ENCODE measurements at regions not wholly inside any gene's neighbourhood (a gene's known extent, or its start where the extent isn't known, plus 50 kb on each side); places are given as distances from the start of the nearest gene placed in this dataset.
"Not testable (repeated sequence)": the region's sequence is repeated elsewhere in the genome, so short reads cannot be mapped to it uniquely, and the experiment has no call there.

DNA sequence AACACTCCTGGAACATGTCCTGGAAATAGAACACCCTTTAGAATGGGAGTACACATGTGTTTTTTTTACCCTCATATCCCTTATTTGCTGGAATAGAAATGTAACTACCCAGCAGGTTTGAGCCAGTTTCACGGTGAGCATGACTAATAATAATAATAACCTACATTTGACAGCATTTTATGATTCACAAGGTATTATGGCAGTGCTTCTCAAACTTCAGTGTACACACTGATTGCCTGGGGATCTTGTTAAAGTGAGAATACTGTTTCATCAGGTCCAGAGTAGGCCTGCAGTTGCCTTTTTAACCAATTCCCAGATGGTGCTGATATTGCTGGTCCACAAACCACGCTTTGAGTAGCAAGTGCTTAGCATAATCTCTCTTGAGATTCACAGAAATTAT lies 63.9 kb downstream of the NFKBIZ start:
- no peak overlapping the region for H3K27ac ChIP-seq
- DNase-seq (ENCODE audit: low spot score): no peak
- H3K4me3 ChIP-seq: no peak overlapping the region
- TF ChIP-seq, protein P1, sequence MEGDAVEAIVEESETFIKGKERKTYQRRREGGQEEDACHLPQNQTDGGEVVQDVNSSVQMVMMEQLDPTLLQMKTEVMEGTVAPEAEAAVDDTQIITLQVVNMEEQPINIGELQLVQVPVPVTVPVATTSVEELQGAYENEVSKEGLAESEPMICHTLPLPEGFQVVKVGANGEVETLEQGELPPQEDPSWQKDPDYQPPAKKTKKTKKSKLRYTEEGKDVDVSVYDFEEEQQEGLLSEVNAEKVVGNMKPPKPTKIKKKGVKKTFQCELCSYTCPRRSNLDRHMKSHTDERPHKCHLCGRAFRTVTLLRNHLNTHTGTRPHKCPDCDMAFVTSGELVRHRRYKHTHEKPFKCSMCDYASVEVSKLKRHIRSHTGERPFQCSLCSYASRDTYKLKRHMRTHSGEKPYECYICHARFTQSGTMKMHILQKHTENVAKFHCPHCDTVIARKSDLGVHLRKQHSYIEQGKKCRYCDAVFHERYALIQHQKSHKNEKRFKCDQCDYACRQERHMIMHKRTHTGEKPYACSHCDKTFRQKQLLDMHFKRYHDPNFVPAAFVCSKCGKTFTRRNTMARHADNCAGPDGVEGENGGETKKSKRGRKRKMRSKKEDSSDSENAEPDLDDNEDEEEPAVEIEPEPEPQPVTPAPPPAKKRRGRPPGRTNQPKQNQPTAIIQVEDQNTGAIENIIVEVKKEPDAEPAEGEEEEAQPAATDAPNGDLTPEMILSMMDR (IDR thresholded peaks at IDR 0.05): no peak

GRCh38 chr3:101917761-101918160 lies 68.4 kb downstream of the NFKBIZ start:
- H3K4me3 ChIP-seq; H3K27ac ChIP-seq; DNase-seq (ENCODE audit: low spot score): not testable (repeated sequence)

GRCh38 chr3:101922151-101922725 lies 72.9 kb downstream of the NFKBIZ start:
- not testable (repeated sequence) for H3K27ac ChIP-seq; DNase-seq (ENCODE audit: low spot score); H3K4me3 ChIP-seq

GRCh38 chr3:101924621-101925020 lies 75.3 kb downstream of the NFKBIZ start:
- DNase-seq (ENCODE audit: low spot score); H3K27ac ChIP-seq; H3K4me3 ChIP-seq: not testable (repeated sequence)

DNA sequence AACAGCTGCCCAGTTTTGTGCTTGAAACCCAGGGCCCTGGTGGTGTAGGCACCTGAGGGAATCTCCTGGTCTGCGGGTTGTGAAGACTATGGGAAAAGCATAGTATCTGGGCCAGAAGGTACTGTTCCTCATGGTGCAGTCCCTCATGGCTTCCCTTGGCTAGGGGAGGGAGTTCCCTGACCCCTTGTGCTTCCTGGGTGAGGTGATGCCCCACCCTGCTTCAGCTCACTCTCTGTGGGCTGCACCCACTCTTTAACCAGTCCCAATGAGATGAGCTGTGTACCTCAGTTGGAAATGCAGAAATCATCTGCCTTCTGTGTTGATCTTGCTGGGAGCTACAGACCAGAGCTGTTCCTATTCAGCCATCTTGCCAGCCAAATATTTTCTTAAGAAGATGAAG lies 75.8 kb downstream of the NFKBIZ start:
- H3K27ac ChIP-seq; H3K4me3 ChIP-seq; DNase-seq (ENCODE audit: low spot score): not testable (repeated sequence)

GRCh38 chr3:101925564-101925963 lies 76.2 kb downstream of the NFKBIZ start:
- no peak overlapping the region for H3K27ac ChIP-seq
- no peak for DNase-seq (ENCODE audit: low spot score)
- TF ChIP-seq, protein P1 (IDR thresholded peaks at IDR 0.05): no peak
- H3K4me3 ChIP-seq: no peak overlapping the region

GRCh38 chr3:101926594-101927105 lies 77.3 kb downstream of the NFKBIZ start:
- H3K27ac ChIP-seq: no peak overlapping the region
- DNase-seq (ENCODE audit: low spot score): no peak
- TF ChIP-seq, protein P1 (IDR thresholded peaks at IDR 0.05): no peak

DNA sequence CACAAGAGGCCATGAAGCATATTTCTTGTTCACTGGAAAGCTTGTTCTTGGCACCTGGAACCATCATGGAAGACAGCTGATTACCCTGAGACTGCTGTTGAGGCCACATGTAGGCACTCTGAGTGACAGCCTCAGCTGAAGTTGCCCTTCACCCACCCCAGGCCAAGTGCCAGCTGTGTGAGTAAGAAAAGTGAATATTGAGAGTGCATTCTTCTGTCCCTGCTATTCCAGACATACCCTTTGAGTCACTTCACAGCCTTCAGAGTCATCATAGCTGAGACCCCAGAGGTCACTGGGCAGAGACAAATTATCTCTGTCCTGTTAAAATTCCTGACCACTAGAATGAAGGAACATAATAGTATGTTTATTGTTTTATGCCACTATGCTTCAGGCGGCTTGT lies 79.6 kb downstream of the NFKBIZ start:
- Histone ChIP-seq H3K27ac (no peak overlapping the region), H3K4me3 (no peak overlapping the region)
- DNase-seq (ENCODE audit: low spot score): no peak
- TF ChIP-seq, protein P1 (IDR thresholded peaks at IDR 0.05): no peak

More at GRCh38 chr3:101926594-101927105, 77.3 kb downstream of the NFKBIZ start:
- no peak overlapping the region for H3K4me3 ChIP-seq

DNA sequence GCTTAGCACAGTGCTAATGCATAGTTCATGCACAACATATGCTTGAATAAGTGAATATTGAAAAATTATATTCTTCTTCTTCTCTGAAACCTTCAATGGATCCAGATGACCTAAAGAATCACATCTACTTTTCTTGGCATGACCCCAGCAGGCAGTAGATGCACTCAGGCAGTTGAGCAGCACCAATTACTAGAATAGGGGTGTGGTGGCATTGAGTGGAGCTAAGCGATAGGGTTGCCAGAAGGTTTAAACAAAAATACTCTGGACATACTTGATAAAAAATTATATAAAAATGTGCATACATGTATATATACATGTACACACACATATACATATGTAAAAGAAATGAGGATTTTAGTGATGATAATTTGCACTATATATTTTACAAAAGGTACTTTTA lies 81.8 kb downstream of the NFKBIZ start:
- no peak overlapping the region for H3K4me3 ChIP-seq
- DNase-seq (ENCODE audit: low spot score): no peak
- TF ChIP-seq, protein P1 (IDR thresholded peaks at IDR 0.05): no peak
- no peak overlapping the region for H3K27ac ChIP-seq
